ENCODE measurements at regions not wholly inside any gene's neighbourhood (a gene's known extent, or its start where the extent isn't known, plus 50 kb on each side); places are given as distances from the start of the nearest gene placed in this dataset.

DNA sequence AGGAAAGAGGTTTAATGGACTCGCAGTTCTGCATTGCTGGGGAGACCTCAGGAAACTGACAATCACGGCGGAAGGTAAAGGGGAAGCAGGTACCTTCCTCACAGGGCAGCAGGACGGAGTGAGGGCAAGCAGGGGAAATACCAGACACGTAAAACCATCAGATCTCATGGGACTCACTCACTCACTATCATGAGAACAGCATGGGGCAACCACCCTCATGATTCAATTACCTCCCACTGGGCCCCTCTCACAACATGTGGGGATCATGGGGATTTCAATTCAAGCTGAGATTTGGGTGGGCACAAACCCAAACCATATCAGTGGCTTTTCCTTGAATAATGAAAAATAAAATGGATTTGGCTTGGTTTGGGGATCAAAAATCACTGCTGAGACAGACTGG, 380.5 kb downstream of the VRK1 start:
- ChIA-PET CTCF (no interaction called here), POLR2A (no interaction called here)
- TF ChIP-seq, protein P1, sequence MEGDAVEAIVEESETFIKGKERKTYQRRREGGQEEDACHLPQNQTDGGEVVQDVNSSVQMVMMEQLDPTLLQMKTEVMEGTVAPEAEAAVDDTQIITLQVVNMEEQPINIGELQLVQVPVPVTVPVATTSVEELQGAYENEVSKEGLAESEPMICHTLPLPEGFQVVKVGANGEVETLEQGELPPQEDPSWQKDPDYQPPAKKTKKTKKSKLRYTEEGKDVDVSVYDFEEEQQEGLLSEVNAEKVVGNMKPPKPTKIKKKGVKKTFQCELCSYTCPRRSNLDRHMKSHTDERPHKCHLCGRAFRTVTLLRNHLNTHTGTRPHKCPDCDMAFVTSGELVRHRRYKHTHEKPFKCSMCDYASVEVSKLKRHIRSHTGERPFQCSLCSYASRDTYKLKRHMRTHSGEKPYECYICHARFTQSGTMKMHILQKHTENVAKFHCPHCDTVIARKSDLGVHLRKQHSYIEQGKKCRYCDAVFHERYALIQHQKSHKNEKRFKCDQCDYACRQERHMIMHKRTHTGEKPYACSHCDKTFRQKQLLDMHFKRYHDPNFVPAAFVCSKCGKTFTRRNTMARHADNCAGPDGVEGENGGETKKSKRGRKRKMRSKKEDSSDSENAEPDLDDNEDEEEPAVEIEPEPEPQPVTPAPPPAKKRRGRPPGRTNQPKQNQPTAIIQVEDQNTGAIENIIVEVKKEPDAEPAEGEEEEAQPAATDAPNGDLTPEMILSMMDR (IDR thresholded peaks at IDR 0.05; ENCODE audit: insufficient read depth, low read depth, low read length) = no peak
- H3K36me3 ChIP-seq (ENCODE audit: control insufficient read depth, insufficient read depth, low read length) = no peaks in the 10 kb centered on the region
- H3K4me3 ChIP-seq (ENCODE audit: low read depth, low read length) = no peak overlapping the region
- no peak for DNase-seq (ENCODE audit: low read depth)
- H3K27me3 ChIP-seq (ENCODE audit: control insufficient read depth, insufficient read depth, low read length) = no peaks in the 10 kb centered on the region

DNA sequence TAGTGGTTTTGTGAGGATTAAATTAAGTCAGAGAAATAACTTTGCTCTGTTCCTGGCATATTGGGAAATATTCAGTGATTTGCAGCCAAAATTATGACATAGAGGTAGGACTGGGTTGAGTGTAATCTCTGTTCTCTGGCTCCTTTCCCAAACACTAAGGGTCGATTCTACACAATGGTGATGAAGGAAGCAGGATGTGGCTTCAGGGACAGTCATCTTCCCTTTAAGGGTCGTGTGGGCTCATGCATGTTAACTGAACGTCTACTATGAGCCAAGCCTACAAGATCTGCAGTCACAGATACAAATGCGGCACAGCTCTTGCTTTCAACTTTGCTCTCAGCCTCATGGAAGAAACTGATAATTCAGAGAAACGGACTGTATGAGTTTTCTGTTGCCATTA, 381.6 kb downstream of the VRK1 start:
- TF ChIP-seq, protein P1 (IDR thresholded peaks at IDR 0.05; ENCODE audit: insufficient read depth, low read depth, low read length) = no peak
- no peak for DNase-seq (ENCODE audit: low read depth)
- Histone ChIP-seq H3K27me3 (ENCODE audit: control insufficient read depth, insufficient read depth, low read length) (no peaks in the 10 kb centered on the region), H3K4me3 (ENCODE audit: low read depth, low read length) (no peak overlapping the region), H3K36me3 (ENCODE audit: control insufficient read depth, insufficient read depth, low read length) (no peaks in the 10 kb centered on the region)
- ChIA-PET POLR2A (no interaction called here), CTCF (no interaction called here)

DNA sequence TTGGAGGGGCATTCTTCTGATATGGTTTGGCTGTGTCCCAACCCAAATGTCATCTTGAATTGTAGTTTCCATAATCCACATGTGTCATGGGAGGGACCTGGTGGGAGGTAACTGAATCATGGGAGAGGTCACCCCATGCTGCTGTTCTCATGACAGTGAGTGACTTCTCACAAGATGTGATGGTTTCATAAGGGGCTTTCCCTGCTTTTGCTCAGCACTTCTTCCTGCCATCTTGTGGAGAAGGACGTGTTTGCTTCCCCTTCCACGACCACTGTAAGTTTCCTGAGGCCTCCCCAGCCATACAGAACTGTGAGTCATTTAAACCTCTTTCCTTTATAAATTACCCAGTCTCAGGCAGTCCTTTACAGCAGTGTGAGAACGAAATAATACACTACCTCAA, 382.4 kb downstream of the VRK1 start:
- POLR2A ChIA-PET = no interaction called here

DNA sequence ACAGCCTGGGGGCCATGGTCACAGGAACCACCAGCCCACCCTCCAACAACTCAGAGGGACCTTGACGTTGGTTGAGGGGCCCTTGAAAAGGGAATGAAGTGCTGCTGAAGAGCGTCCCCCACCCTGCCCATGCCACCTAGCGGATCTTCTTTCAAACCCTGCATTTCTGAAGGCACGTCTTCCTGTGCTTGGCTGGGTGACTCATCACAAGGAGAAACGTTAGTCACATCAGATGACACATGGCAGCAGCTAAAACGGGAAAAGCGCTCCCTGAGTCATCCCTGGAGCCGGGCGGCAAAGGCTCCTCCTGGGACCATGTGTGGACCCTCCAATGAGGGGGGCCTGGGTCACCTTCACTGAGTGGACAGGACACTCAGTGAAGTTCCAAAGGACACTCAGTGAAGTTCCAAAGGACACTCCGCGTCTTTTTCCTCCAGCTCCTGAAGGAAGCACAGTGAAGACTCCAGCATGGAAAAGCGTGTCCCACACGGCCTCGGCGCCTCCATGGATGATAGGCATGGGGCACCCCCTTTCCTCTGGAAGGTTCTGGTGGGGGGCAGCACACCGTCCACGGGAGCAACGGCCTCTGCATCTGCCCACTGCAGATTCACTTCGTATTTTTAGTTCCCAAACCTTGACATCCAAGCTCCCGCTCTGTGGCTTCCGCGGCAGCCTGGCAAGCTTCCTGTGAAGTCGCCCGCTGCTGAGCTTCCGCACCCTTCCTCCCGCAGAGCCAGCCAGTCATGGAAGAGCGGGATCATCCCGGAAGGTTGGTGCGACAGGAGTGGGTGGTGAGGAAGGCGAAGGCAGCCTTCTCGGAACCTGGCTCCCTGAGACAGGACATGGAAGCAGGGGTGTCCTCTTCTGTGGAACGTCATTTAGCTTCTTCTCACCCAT, 383.4 kb downstream of the VRK1 start:
- TF ChIP-seq, protein P1 (IDR thresholded peaks at IDR 0.05; ENCODE audit: insufficient read depth, low read depth, low read length) = no peak
- H3K27me3 ChIP-seq (ENCODE audit: control insufficient read depth, insufficient read depth, low read length) = no peaks in the 10 kb centered on the region
- H3K36me3 ChIP-seq (ENCODE audit: control insufficient read depth, insufficient read depth, low read length) = no peaks in the 10 kb centered on the region
- CTCF ChIA-PET = no interaction called here
- POLR2A ChIA-PET = no interaction called here
- H3K4me3 ChIP-seq (ENCODE audit: low read depth, low read length) = no peak overlapping the region
- no peak for DNase-seq (ENCODE audit: low read depth)

More for the DNA sequence above, 382.4 kb downstream of the VRK1 start:
- Histone ChIP-seq H3K36me3 (ENCODE audit: control insufficient read depth, insufficient read depth, low read length) (no peaks in the 10 kb centered on the region), H3K4me3 (ENCODE audit: low read depth, low read length) (no peak overlapping the region), H3K27me3 (ENCODE audit: control insufficient read depth, insufficient read depth, low read length) (no peaks in the 10 kb centered on the region)
- TF ChIP-seq, protein P1 (IDR thresholded peaks at IDR 0.05; ENCODE audit: insufficient read depth, low read depth, low read length) = no peak
- CTCF ChIA-PET = no interaction called here
- no peak for DNase-seq (ENCODE audit: low read depth)

DNA sequence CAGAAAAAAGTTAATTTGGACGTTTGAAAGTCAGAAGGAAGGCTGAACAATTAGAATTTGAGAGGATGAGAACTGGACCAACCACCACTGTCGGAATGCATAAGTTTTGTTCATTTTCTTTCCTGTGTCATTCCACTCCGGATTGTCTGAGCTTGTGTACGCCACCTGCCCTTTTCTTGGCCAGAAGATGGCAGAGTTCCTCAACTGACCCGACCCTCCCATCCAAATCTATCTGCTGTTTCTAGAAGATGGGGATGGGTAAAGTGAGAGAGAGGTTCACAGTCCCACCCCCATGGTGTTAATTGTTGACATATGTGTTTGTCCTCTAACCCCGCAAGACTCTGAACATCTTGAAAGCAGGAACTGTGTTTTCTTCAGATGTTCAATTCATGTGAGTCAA, 388.0 kb downstream of the VRK1 start:
- TF ChIP-seq, protein P1 (IDR thresholded peaks at IDR 0.05; ENCODE audit: insufficient read depth, low read depth, low read length) = no peak
- CTCF ChIA-PET = interaction anchor here (1.3 kb wide), 1 partner anchor 12 kb away, joined by 3 read pairs; no protein-coding TSS in a partner anchor
- H3K27me3 ChIP-seq (ENCODE audit: control insufficient read depth, insufficient read depth, low read length) = no peaks in the 10 kb centered on the region
- no peak overlapping the region for H3K4me3 ChIP-seq (ENCODE audit: low read depth, low read length)
- POLR2A ChIA-PET = no interaction called here
- no peak for DNase-seq (ENCODE audit: low read depth)
- H3K36me3 ChIP-seq (ENCODE audit: control insufficient read depth, insufficient read depth, low read length) = no peaks in the 10 kb centered on the region
